Ascending aorta (tissue), 2 donors: ENCODE measurements at regions not wholly inside any gene's neighbourhood (a gene's known extent, or its start where the extent isn't known, plus 50 kb on each side); places are given as distances from the start of the nearest gene placed in this dataset.
A peak's percentile ranks its signal among the peaks of the same experiment; 100 is the strongest.
"Not testable (repeated sequence)": the region's sequence is repeated elsewhere in the genome, so short reads cannot be mapped to it uniquely, and the experiment has no call there.

Source experiments
- DNase-seq, 2 donors: peaks; one replicate each; pipeline ENCODE4 v3.0.0-alpha.2; 2019; ENCODE audit warnings: low spot score in 2 of 2
- H3K27ac ChIP-seq, 2 donors: fragments of 200-600 bp; sonication (generic); one replicate each; pipeline ENCODE4 v1.5.1; 2016 to 2017; ENCODE audit warnings: mild to moderate bottlenecking in 1 of 2
- H3K27me3 ChIP-seq: fragments of 200-600 bp; sonication (generic); one replicate; pipeline ENCODE4 v1.5.1; 2017
- H3K36me3 ChIP-seq, 2 donors: fragments of 200-600 bp; sonication (generic); one replicate each; pipeline ENCODE4 v1.5.1; 2016
- H3K4me1 ChIP-seq, 2 donors: fragments of 200-600 bp; sonication (generic); one replicate each; pipeline ENCODE4 v1.5.1; 2016 to 2017; ENCODE audit warnings: mild to moderate bottlenecking in 1 of 2
- H3K4me3 ChIP-seq, 2 donors: fragments of 200-600 bp; sonication (generic); one replicate each; pipeline ENCODE4 v1.5.1; 2016 to 2017; ENCODE audit warnings: mild to moderate bottlenecking in 1 of 2
- H3K9me3 ChIP-seq, 2 donors: fragments of 200-600 bp; sonication (generic); one replicate each; pipeline ENCODE4 v1.5.1; 2016
- intact Hi-C: fragments of 100-400 bp; cut with DNase I; formaldehyde crosslinking; loops from one replicate; pipeline ENCODE4 v1.15.1; 2023
- TF ChIP-seq, protein P1 (sequence below), 3 experiments: fragments of 200-600 bp in 2 of 3; fragments of 450-650 bp in 1 of 3; sonication (generic) in 2 of 3; IDR thresholded peaks; one replicate each; pipeline ENCODE4 v1.5.1; 2016 to 2019; ENCODE audit warnings: antibody characterized with exemption in 3 of 3, mild to moderate bottlenecking in 1 of 3, moderate library complexity in 1 of 3

DNA sequence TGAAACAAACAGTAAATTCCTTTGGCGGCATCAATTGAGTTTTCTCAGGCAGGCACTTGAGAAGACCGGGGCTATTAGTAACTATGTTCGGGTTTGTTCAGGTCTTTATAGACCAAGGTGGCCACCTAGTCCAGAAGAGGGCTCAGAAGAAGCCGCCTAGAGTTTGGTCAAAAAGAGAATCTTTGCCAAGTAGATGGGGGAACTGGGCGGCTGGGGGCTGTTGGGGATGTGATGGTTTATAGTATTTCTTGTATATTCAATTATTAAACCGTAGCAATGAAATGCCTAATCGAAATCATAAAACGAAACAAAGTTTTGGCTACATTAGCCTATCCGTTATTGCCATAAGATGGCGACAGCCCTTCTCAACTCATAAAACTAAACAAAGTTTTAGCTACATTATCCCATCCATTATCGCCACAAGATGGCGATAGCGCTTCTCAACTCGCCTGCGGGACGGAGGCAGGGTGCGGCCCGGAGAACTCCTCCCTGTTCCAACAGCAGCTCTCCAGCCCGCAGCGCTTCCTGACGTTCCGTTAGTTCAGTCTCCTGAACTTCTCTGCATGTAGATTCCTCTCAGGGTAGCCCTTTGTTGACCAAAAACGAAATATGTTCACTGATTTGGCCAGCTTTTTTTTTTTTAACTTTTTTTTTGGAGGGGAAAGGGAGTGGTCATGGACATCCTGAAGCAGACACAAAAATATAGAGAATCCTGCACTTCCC is 120.5 kb upstream of the PRSS16 start:
- H3K36me3 ChIP-seq: no peaks in the 10 kb centered on the region
- no peaks in the 10 kb centered on the region for H3K27me3 ChIP-seq
- intact Hi-C loops: loop anchor here (1.0 to 2.0 kb wide), 3 partner anchors 31 to 626 kb away; no protein-coding TSS in a partner anchor
- DNase-seq: peak; percentile 51 to 95
- TF ChIP-seq, protein P1, sequence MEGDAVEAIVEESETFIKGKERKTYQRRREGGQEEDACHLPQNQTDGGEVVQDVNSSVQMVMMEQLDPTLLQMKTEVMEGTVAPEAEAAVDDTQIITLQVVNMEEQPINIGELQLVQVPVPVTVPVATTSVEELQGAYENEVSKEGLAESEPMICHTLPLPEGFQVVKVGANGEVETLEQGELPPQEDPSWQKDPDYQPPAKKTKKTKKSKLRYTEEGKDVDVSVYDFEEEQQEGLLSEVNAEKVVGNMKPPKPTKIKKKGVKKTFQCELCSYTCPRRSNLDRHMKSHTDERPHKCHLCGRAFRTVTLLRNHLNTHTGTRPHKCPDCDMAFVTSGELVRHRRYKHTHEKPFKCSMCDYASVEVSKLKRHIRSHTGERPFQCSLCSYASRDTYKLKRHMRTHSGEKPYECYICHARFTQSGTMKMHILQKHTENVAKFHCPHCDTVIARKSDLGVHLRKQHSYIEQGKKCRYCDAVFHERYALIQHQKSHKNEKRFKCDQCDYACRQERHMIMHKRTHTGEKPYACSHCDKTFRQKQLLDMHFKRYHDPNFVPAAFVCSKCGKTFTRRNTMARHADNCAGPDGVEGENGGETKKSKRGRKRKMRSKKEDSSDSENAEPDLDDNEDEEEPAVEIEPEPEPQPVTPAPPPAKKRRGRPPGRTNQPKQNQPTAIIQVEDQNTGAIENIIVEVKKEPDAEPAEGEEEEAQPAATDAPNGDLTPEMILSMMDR (IDR thresholded peaks at IDR 0.05): peak; percentile 75 to 90 (median 75)
- H3K4me1 ChIP-seq: peaks cover 0 to under 1% of the 10 kb centered on the region in 2 donors
- H3K27ac ChIP-seq: peak overlapping the region; percentile 59 to 64
- H3K4me3 ChIP-seq: peak overlapping the region; percentile 39 to 61
- H3K9me3 ChIP-seq: no peaks in the 10 kb centered on the region

DNA sequence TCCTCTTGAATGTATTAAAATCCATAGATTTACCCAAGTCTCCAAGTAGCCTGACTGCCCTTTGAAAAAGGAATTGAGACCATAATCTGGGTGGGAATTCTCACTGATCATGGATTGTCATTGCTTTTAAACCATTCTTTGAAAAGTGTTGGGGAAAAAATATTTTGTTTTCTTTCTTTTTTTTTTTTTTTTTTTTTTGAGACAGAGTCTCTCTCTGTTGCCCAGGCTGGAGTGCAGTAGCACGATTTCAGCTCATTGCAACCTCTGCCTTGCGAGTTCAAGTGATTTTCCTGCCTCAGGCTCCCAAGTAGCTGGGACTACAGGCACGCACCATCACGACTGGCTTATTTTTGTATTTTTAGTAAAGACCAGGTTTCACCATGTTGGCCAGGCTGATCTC is 119.6 kb upstream of the PRSS16 start:
- H3K27me3 ChIP-seq, DNase-seq, H3K36me3 ChIP-seq, H3K9me3 ChIP-seq, H3K4me1 ChIP-seq: not testable (repeated sequence)
- Histone ChIP-seq H3K27ac (peak overlapping the region in 1 of 2 donors; percentile 59), H3K4me3 (peak overlapping the region; percentile 39 to 61)
- intact Hi-C loops: loop anchor here (1.0 to 2.0 kb wide), 2 partner anchors 30 to 625 kb away; no protein-coding TSS in a partner anchor

GRCh38 chr6:27128311-27129094 is 119.0 kb upstream of the PRSS16 start:
- Histone ChIP-seq H3K36me3 (no peaks in the 10 kb centered on the region), H3K4me1 (peaks cover 4 to 6% of the 10 kb centered on the region in 2 donors), H3K27ac (no peak overlapping the region), H3K9me3 (no peaks in the 10 kb centered on the region), H3K27me3 (no peaks in the 10 kb centered on the region), H3K4me3 (no peak overlapping the region)
- intact Hi-C loops: no loop called here
- DNase-seq: no peak
- TF ChIP-seq, protein P1 (IDR thresholded peaks at IDR 0.05): no peak

- Histone ChIP-seq H3K4me3 (no peak overlapping the region), H3K27me3 (no peaks in the 10 kb centered on the region), H3K27ac (no peak overlapping the region), H3K9me3 (no peaks in the 10 kb centered on the region), H3K4me1 (peaks cover 4 to 10% of the 10 kb centered on the region in 2 donors), H3K36me3 (no peaks in the 10 kb centered on the region)
- DNase-seq: no peak
- TF ChIP-seq, protein P1 (IDR thresholded peaks at IDR 0.05): no peak
- intact Hi-C loops: no loop called here
Measured at GRCh38 chr6:27129095-27129815, 118.2 kb upstream of the PRSS16 start.

- no peak for DNase-seq
- no peaks in the 10 kb centered on the region for H3K9me3 ChIP-seq
- H3K4me1 ChIP-seq: peaks cover 4 to 10% of the 10 kb centered on the region in 2 donors
- no peak overlapping the region for H3K4me3 ChIP-seq
- H3K27ac ChIP-seq: no peak overlapping the region
- TF ChIP-seq, protein P1 (IDR thresholded peaks at IDR 0.05): no peak
- H3K36me3 ChIP-seq: no peaks in the 10 kb centered on the region
- intact Hi-C loops: loop anchor here (5.0 to 10.0 kb wide), 5 partner anchors 533 to 1855 kb away; partner anchors contain the start of genes ABT1, ZNF165 and ZSCAN31
- no peaks in the 10 kb centered on the region for H3K27me3 ChIP-seq
Measured at GRCh38 chr6:27129917-27130316, 117.6 kb upstream of the PRSS16 start.
